OCI-M1 (cell line): ENCODE measurements at regions not wholly inside any gene's neighbourhood (a gene's known extent, or its start where the extent isn't known, plus 50 kb on each side); places are given as distances from the start of the nearest gene placed in this dataset.

Source experiments
- DNase-seq: peaks from one replicate; lab custom pipeline; 2025; lab: John Stamatoyannopoulos, UW

DNA sequence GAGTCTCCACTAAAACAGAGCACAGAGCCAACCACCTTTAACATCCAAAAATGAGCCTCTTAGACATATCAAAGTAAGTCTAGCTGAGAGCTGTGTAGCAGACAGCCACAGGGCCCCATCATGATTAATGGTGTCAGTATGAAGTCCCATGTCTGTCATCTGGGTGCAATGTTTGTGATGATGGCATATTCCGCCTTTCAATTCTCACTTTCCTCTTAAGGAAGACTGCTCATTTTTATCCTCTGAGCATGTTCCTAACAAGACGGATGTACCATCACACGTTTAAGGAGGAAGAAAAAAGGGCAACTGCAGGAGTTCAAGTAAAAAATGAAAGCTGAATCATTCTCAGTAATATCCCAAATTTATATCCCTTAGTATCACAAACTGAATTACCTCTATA is 85.8 kb upstream of the KCNMB2 start:
- no peak for DNase-seq

DNA sequence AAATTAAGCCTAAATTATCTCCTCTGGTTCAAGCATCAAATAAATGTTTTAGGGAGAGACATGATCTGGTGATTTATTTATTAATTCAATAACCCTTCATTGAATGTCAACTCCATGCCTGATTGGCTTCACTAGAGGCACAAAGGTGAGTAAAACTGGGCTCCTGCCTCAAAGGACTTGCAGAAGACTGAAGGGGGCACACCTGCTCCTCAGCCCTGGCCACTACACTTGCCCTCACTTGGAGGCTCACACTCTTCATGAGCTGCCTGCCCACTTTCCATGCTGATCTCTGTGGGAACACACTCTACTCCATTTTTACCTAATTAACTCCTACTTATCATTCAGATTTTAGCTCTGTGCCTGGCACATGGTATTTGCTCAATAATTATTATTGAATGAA is 84.4 kb upstream of the KCNMB2 start:
- no peak for DNase-seq

DNA sequence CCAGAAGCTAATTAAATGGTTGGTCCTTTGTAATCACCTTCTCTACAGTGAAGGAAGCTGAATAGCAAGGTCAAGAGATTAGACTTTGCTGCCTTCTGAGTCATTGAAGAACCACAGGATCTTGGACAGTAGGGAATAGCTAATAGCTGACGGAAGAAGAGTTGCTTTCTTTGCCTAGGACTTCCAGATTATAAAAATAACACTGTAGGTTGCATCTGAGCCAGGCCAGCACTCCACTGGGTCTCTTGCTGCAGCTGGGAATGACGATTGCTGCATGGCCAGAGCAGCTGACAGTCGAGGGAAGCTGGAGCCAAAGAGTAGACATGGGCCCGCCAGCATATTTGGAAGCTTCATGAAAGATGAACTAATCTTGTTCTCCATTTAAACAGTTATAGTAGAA is 81.5 kb upstream of the KCNMB2 start:
- DNase-seq: no peak

DNA sequence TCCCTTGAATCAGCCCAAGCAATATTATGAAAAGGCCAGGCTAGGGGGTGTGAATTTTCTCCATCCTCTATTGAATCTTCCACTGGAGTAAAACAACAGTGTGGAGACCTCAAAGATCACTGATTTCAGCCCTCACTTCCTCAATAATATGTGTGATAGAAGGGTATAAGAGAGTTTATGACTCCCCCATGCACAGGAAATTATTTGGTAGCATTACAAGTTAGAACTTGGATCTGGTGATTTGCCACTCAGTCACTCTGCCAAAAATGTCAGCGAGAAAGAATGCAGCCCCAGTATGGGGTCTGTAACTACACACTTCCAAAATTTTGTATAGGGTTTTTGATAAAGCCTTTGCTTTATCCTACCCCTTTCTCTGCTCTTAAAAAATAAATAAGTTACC is 81.0 kb upstream of the KCNMB2 start:
- no peak for DNase-seq

DNA sequence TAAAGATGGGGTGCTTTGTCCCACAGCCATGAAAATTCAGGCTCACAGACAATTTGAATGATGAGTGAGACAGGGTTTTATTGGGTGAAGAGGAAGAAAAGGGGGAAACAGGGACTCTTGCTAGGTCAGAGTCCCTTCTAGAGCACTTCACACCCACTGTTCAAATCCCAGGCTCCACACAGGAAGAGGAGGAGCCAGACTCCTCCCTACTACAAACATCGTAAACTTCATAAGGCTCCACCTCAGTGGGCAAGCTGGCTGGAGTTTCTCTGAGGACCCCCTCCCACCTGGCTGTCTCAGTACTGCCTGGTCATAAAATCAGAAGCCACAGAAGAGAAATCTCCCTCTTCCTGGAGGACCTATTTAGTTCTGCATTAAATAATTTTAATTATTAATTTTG is 80.3 kb upstream of the KCNMB2 start:
- no peak for DNase-seq

DNA sequence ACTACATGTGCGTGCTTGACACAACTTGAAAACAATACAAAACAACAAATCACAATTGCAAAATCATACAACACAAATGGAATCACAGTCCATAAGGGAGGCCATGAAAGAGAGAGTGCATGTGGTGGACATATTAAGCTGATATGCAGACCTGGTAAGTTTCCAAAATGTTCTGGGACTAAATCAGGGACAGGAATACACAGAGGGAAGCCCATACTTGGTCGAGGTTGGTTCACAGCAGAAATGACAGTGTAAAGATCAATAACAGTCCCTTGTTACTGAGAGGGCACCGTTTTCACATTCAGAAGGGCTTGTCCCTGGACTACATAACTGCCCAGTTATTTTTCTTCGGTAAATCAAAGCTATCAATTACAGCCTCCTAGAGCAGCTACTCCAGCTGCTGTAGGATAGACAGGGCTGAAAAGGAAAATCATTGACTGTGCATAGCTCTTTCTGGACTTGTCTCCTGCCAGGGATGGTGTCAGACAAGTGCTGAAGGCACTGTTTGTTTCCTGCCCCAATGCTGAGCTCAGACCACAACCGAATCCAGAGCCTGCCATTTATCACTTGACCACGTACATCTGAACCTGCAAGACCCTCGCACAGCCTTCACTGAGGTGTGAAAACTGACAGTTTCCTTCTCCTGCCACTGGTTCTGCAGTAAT is 79.5 kb upstream of the KCNMB2 start:
- no peak for DNase-seq

DNA sequence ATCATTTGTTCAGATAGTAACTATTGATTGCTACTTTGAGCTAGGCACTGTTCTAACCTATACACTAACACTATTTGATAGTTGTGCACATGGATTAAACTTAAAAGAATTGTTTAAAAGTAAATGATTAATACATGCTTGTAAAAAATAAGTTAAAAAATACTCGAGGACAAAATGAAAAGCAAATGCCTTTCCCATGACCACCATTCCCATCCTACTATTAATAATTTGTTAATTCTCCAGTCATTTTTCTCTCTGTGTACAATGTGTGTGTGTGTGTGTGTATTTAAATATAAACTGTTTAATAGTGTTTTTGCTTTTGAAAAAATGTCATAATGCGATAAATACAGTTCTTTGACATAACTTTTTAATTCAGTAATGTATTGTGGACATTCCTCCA is 78.7 kb upstream of the KCNMB2 start:
- no peak for DNase-seq

DNA sequence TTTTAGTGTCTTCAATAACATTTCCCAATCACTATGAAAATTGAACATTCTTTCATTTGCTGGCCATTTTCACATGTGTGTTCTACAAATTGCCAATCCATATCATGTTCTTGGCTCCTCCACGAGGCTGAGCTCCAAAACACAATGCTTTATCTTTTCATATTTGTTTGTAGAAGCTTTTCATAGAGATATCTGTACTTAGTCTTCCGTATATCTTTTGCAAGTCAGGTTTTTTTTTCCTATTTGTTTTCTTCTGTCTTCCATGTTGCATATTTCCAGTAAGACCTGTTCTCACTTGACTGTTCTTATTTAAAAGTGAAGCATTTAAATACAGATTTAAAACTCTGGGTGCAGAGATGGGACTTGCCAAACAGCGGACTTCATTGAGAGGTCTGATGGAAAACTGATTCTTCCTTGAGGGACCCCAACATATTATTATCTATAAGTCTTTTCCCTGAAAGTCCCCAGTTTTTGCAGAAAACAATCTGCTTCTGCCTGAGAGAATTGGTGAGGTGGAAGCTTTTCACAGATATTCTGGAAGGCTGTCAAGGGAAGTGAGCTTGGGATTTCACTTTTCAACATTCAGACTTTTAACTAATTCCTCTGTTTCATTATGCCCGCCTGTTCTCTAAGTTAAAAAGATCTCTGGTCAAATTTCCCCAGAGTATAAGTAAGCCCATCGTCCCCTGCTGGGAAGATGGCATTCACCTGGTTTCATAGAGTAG is 77.8 kb upstream of the KCNMB2 start:
- DNase-seq: no peak

DNA sequence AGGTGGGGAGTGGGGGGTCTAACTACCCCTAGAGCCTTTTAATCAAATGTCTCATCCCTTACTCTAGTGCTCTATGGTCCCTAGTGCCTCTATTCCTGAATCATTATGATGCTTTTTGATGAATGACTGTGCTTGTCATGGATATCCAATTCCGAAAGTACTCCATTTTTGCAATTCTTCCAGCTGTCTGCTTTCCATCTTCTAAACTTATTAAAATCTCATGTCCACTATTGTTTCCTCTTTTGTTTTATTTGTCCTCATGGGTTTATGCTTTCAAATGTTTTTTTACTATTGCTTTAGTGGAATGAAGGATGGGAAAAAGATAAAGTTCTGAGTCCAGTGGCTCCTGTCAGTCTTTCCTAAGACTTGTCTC is 77.2 kb upstream of the KCNMB2 start:
- DNase-seq: no peak

DNA sequence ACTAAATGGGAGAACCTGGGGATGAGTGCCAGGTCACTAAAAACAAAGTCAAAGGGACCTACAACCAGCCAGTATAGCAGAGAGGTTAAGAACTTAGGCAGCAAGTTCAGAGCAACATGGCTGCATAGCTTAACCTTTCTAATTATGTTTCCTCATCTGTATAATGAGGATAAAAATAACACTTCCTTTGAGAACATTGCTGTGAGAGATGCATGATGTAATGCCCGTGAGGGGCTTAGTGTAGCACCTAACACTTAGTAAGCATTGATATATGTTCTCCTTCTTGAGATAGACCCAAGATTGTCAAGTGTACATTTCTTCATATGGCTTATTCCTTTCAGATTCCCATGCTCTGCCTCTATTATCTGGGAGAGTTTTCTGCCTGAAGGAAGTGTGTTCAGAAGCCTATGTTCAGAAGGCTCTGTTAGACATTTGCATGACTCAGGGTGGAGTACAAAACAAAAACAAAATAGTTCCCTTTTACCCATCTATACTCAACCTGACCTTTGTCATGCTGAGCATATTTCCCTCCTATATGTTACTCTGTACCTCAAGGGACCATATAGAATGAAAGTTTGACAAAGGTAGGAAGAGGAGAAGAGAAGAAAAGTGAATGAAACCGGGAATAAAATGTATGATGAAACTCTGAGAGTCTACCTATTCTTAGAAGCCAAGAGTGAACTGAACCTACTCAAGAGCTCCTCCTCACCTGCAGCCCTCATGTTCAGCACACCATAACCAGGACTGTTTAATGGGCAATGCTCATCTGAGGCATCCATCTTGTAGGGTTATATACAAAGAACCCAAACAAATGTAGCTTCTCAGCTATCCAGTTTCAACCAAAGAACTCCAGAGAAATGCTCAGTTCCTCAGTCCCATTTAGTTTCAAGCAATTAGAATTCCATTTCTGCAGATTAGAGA is 70.7 kb upstream of the KCNMB2 start:
- no peak for DNase-seq

DNA sequence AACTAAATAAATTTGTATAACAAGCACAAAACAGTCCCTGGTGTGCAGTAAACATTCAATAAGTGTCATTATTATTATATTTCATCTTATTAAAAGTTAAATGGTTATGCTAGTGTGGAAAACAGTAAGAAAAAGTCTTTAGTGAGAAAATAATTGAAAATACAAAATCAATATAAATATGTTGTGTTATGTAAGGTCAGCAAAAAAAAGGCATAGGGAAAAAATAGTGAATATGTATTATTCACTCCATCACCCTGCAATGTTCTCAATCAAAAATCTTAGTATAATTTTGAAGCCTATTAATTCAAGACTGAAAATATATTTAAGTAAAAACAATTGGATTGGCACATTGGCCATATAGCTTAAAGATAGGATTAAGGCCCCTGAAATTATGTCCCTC is 63.3 kb upstream of the KCNMB2 start:
- no peak for DNase-seq

DNA sequence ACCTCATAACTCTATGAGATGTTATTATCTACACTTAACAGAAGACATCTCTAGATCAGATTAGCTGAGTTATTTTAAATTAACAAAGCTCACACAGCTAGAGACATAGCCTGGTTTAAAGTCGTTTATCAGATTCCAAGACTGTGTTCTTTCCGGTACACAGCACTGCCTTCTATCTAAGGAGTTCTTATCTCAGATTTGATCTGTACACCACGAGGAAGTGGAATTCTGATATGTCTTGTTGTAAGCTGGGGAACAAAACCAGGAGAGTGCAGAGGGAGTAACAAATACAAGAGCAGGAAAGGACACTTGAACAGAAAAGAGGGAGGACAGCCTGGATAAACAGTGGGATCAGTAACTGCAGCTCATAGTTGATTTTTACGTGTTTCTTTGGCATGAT is 61.7 kb upstream of the KCNMB2 start:
- peak; percentile 10 for DNase-seq

DNA sequence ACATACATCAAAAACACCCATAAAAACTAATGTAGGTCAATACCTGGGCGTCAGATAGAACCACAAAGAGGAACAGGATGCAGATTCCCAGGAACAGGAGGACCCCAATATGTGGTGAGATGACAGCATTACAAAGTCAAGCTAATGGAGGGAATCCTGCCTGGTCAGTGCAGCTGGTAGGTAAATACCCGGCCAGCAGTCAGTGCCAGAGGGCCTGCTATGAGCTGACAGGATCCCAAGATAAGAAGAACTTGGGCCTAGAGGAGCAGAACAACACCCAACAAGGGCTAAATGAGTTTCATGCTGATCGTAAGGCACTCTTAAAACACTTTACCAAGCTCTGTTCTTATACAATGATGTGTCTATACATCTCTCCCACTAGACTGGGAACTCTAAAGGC is 61.2 kb upstream of the KCNMB2 start:
- DNase-seq: peak; percentile 8

DNA sequence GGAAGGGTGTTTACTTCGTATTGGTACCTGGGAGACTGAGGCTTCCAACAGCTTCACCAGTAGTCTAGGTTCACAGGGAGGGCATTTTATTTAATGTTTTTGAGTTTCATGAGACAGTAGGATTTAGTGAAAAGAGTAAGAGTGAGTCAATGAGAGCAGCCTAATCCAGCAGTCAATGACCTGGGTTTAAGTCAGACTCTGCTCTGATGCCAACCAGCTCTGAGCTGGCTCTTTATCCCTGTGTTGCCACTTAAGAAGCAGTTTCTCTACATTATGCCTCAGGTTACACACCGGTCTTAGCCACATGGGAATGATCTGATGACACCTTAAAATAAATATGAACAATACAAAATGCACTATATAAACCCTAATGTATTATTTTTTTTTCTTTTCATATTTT is 59.4 kb upstream of the KCNMB2 start:
- no peak for DNase-seq

DNA sequence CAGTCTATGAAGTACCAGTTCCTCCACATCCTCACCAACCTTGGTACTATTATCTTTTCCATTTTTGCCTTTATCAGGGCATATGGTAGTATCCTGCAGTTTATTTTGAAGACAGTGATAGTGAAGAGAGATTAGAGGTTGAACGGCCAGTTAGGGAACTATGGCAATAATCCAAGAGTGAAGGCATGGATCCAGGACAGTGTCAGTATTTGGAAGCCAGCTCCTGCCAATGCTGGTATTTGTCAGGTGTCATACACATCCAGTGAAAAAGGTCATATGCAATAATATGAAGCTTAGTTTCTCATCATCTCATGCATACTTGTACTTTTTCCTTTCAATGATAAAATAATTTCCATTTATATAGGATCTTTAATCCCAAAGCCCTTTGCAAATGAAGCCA is 56.8 kb upstream of the KCNMB2 start:
- DNase-seq: no peak

DNA sequence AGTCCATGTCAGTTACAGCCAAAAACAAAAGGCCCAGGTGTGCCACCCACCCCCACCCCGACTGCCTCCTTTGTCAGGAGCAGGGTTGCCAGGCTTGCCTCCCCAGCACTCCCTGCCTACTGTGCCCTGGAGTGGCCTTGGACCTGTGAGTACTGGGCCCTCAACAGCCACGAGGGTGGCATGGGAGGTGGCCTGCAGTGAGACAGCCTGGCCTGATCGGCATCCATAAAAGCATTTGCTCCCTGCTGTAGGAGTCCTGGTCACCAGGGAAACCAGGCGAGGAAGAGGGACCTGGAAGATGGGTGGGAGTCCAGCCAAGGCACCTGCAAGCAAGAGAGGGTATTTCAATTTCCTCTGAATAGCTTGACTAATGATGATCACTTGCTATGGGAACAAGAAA is 56.4 kb upstream of the KCNMB2 start:
- DNase-seq: no peak

DNA sequence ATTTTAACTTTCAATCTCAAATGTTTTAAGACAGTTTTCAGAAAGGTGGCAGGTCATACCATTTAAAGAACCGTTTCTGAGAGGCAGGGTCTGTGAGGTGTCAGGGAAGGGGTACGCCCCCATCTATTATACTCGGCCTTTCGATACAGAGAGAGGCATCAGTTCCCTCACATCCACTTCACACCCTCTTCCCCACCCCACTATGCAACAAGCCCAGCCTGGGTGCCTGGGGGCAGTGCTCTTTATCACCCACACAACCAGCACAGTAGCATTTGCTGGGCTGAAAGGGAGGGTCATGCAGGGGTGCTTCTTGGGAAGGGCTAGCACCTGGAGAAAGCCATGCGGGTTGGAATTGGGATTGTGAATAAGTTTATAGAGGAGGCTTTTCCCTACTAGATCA is 56.0 kb upstream of the KCNMB2 start:
- no peak for DNase-seq

DNA sequence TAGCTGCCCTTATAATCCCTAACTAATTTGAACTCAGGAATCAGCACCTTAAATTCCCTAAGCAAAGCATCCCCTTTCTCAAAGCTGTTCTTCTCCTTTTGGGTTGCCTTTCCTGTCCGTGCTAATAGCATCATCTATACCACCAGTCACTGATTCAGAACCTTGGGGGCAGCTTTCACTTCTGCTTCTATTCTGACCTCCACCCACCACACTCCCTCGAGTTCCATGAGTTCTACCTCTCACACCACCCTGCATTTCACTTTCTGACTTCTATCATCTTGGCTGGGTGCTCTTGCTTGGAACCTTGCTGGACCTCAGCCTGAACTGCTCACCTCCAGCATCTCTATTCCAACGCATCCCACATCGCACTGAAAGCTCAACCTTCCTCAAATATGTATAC is 55.4 kb upstream of the KCNMB2 start:
- no peak for DNase-seq

DNA sequence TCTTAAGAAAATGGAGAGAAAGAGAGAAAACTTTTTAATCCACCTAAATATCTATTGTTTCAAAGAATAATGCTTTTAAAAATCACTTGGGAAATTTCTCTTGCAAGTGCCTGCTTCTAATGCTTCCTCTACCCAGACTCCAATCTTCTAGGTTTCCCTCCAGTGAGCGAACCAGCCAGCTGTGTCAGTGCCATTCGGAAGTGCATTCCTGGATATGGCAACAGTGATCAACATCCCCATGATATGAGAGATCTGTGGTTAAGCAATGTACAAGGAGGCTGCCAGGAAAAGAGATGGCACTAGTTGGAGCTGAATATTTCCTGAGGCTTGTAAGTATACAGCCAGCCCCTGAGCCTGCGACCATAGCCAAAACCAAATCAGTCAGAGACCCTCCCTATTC is 53.3 kb upstream of the KCNMB2 start:
- no peak for DNase-seq

DNA sequence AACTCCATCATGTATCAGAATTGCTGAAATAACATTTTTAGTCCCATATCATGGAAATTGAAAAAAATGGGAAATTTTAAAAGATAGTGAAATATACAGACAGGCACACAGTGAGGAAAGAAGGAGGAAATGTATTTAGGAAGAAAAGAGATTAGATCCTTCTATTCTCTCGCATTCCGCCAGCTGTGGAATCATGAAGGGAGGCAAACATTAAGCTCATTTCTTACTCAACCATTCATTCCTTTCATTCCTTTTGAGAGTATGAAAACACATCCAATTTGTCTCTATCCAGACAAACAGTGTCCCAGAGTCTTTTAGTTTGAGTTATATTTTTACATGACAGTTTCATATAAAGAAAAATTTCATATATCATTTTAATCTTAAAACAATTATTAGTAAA is 52.5 kb upstream of the KCNMB2 start:
- DNase-seq: no peak

DNA sequence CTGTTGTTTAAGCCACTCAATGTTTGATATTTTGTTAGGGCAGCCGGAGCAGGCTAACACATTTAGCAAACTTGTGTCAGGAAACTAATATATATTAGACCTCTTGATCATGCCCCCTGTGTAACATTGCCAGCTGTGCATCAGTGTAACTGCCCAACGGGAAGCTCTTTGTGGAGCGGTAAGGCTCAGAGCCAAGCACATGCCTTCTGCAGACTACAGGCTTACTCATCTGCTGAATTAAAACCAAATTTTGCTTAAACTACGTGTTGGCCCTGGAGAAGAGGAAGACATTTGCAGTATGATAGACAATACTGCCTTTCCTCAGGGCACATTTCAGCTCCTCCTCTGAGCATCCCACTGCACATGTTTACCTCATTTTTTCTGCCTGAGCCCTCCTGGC is 50.5 kb upstream of the KCNMB2 start:
- DNase-seq: no peak
